Liver (tissue), 8 donors: ENCODE measurements at regions not wholly inside any gene's neighbourhood (a gene's known extent, or its start where the extent isn't known, plus 50 kb on each side); places are given as distances from the start of the nearest gene placed in this dataset.

Source experiments
- DNase-seq: peaks from one replicate; pipeline ENCODE4 v3.0.0-alpha.2; 2017; ENCODE audit warnings: low spot score
- H3K27ac ChIP-seq, 2 donors: one replicate each; pipeline ENCODE4 v1.7.0; 2013; ENCODE audit warnings: inconsistent platforms in 2 of 2, low read length in 2 of 2, control low read depth in 1 of 2, low read depth in 1 of 2, mild to moderate bottlenecking in 1 of 2
- H3K27me3 ChIP-seq, 4 donors: one replicate each; pipeline versions ENCODE4 v1.6.1 to v1.7.0; 2013; ENCODE audit warnings: low read length in 3 of 4, inconsistent platforms in 1 of 4, mild to moderate bottlenecking in 1 of 4, moderate library complexity in 1 of 4; ENCODE audit not compliant: control insufficient read depth in 4 of 4, insufficient read depth in 4 of 4
- H3K36me3 ChIP-seq, 4 donors: one replicate each; pipeline versions ENCODE4 v1.6.1 to v1.7.0; 2013; ENCODE audit warnings: low read length in 3 of 4, mild to moderate bottlenecking in 3 of 4, low read depth in 1 of 4, moderate library complexity in 1 of 4; ENCODE audit not compliant: control insufficient read depth in 4 of 4, insufficient read depth in 3 of 4
- H3K4me1 ChIP-seq, 4 donors: one replicate each; pipeline versions ENCODE4 v1.6.1 to v1.7.0; 2013; ENCODE audit warnings: low read length in 3 of 4, mild to moderate bottlenecking in 3 of 4, moderate library complexity in 1 of 4; ENCODE audit not compliant: control insufficient read depth in 4 of 4, insufficient read depth in 4 of 4
- H3K4me3 ChIP-seq, 3 donors: one replicate each; pipeline versions ENCODE4 v1.6.1 to v1.7.0; 2013; ENCODE audit warnings: low read length in 3 of 3, control low read depth in 1 of 3, low read depth in 1 of 3, mild to moderate bottlenecking in 1 of 3
- H3K9ac ChIP-seq, 2 donors: one replicate each; pipeline ENCODE4 v1.7.0; 2013; ENCODE audit warnings: low read length in 2 of 2, mild to moderate bottlenecking in 2 of 2, moderate library complexity in 2 of 2, control low read depth in 1 of 2, low read depth in 1 of 2
- H3K9me3 ChIP-seq, 4 donors: one replicate each; pipeline versions ENCODE4 v1.6.1 to v1.7.0; 2013; ENCODE audit warnings: low read length in 3 of 4; ENCODE audit not compliant: control insufficient read depth in 4 of 4
- EGR1 ChIP-seq, 2 donors: IDR thresholded peaks; 2 replicates each; pipeline ENCODE4 v1.6.1; 2016 to 2018; ENCODE audit warnings: antibody characterized with exemption in 2 of 2, low read depth in 2 of 2
- FOXA1 ChIP-seq: IDR thresholded peaks from 2 replicates; pipeline ENCODE4 v1.6.1; 2016; ENCODE audit warnings: antibody characterized with exemption
- FOXA2 ChIP-seq: IDR thresholded peaks from 2 replicates; pipeline ENCODE4 v1.6.1; 2016; ENCODE audit warnings: antibody characterized with exemption
- GABPA ChIP-seq, 2 donors: IDR thresholded peaks in 1 of 2; conservative IDR thresholded peaks in 1 of 2; 2 replicates each; pipeline ENCODE4 v1.6.1; 2016; ENCODE audit warnings: antibody characterized with exemption in 2 of 2, mild to moderate bottlenecking in 1 of 2, moderate library complexity in 1 of 2
- HNF4A ChIP-seq, 2 donors: conservative IDR thresholded peaks; 2 replicates each; pipeline ENCODE4 v1.6.1; 2016; ENCODE audit warnings: antibody characterized with exemption in 2 of 2, mild to moderate bottlenecking in 2 of 2
- HNF4G ChIP-seq: IDR thresholded peaks from 2 replicates; pipeline ENCODE4 v1.6.1; 2016; ENCODE audit warnings: antibody characterized with exemption
- JUND ChIP-seq, 2 donors: IDR thresholded peaks; 2 replicates each; pipeline ENCODE4 v1.6.1; 2016; ENCODE audit warnings: antibody characterized with exemption in 2 of 2
- NR2F2 ChIP-seq: IDR thresholded peaks from 2 replicates; pipeline ENCODE4 v1.6.1; 2016; ENCODE audit warnings: antibody characterized with exemption
- RAD21 ChIP-seq, 2 donors: IDR thresholded peaks; 2 replicates each; pipeline ENCODE4 v1.6.1; 2016; ENCODE audit warnings: antibody characterized with exemption in 2 of 2, mild to moderate bottlenecking in 2 of 2
- RXRA ChIP-seq, 2 donors: IDR thresholded peaks; 2 replicates each; pipeline ENCODE4 v1.6.1; 2017 to 2018; ENCODE audit warnings: antibody characterized with exemption in 2 of 2, mild to moderate bottlenecking in 1 of 2
- SP1 ChIP-seq: IDR thresholded peaks from 2 replicates; pipeline ENCODE4 v1.6.1; 2018; ENCODE audit warnings: antibody characterized with exemption, mild to moderate bottlenecking
- TAF1 ChIP-seq: conservative IDR thresholded peaks from 2 replicates; pipeline ENCODE4 v1.6.1; 2016; ENCODE audit warnings: antibody characterized with exemption, mild to moderate bottlenecking
- YY1 ChIP-seq: IDR thresholded peaks from 2 replicates; pipeline ENCODE4 v1.6.1; 2016; ENCODE audit warnings: antibody characterized with exemption, mild to moderate bottlenecking
- WGBS: extraction: QIAGEN DNeasy Blood & Tissue Kit; methylation state at CpG from one replicate; pipeline ENCODE4 v1.1.7; 2013; 5-methylcytosine and 5-hydroxymethylcytosine counted together
- TF ChIP-seq, protein P1 (sequence below): IDR thresholded peaks from 2 replicates; pipeline ENCODE4 v1.6.1; 2016; ENCODE audit warnings: antibody characterized with exemption
- TF ChIP-seq, protein P2 (sequence below): fragments of 150-350 bp; IDR thresholded peaks from 2 replicates; pipeline ENCODE4 v1.5.1; 2017; ENCODE audit warnings: improper control_type of control experiment, low read depth, low read length; ENCODE audit not compliant: missing input control
- TF ChIP-seq, protein P3 (sequence below): IDR thresholded peaks from 2 replicates; pipeline ENCODE4 v1.6.1; 2016; ENCODE audit warnings: antibody characterized with exemption
- TF ChIP-seq, protein P4 (sequence below): IDR thresholded peaks from 2 replicates; pipeline ENCODE4 v1.6.1; 2016; ENCODE audit warnings: antibody characterized with exemption, mild to moderate bottlenecking
- donor health status: healthy.
- donor health status: healthy.
- donor health status: healthy.
- donor health status: healthy.
- donor health status: healthy.

DNA sequence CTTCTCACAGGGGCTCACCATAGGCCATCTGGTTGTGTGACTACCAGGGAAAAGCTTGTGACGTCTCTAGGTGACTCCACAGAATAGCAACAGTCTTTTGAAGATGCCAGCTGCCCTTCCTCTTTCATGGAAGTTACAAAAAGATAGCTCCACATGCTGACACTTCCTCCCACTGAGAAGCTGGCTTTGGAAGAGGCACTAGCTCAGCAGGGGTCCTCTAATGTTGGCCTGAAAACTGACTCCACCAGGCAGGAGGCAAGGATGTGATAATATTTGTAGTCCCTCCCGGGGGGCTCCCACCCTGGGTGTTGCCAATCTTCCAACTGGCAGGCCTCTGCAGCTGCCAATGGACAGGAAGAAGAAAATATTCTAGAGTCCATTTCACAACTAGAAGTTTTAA lies 343.5 kb downstream of the NEK10 start:
- H3K4me3 ChIP-seq, result no peak overlapping the region
- no peak overlapping the region for H3K27ac ChIP-seq
- H3K36me3 ChIP-seq, result no peaks in the 10 kb centered on the region
- H3K9ac ChIP-seq, result no peak overlapping the region
- no peaks in the 10 kb centered on the region for H3K9me3 ChIP-seq
- peaks cover 0 to 3% (median 0%) of the 10 kb centered on the region in 4 donors for H3K27me3 ChIP-seq
- H3K4me1 ChIP-seq, result no peaks in the 10 kb centered on the region
- WGBS, result 32% methylated on average over 2 of the region's 2 CpGs
- DNase-seq, result no peak
- no peak for TF ChIP-seq GABPA (IDR thresholded peaks at IDR 0.05 in 1 of 2, conservative IDR thresholded peaks at IDR 0.05 in 1 of 2)
- TF ChIP-seq, protein P1, sequence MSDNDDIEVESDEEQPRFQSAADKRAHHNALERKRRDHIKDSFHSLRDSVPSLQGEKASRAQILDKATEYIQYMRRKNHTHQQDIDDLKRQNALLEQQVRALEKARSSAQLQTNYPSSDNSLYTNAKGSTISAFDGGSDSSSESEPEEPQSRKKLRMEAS, result no peak

DNA sequence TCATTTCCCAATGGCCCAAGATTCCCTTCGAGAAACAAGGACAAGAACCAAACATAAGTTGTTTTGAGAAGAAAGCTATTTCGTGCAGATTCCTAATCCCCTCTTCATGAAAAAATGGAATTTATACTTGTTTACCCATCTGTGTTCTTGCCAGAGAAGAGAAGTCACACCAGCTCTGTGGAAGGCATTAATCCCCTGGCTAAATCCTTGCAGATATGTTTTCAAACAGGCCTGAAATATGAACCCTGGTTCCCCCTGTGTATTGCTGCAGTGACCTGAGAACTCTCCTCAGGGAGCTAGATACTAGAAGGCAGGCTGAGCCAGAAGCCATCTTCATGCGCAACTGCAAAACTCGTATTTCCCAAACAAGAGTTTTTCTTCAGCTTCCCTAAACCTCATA lies 337.7 kb downstream of the NEK10 start:
- Histone ChIP-seq H3K4me1 (no peaks in the 10 kb centered on the region), H3K9me3 (no peaks in the 10 kb centered on the region), H3K27ac (no peak overlapping the region), H3K36me3 (no peaks in the 10 kb centered on the region), H3K27me3 (peaks cover 0 to 6% (median 0%) of the 10 kb centered on the region in 4 donors), H3K4me3 (no peak overlapping the region), H3K9ac (no peak overlapping the region)
- TF ChIP-seq, protein P2, sequence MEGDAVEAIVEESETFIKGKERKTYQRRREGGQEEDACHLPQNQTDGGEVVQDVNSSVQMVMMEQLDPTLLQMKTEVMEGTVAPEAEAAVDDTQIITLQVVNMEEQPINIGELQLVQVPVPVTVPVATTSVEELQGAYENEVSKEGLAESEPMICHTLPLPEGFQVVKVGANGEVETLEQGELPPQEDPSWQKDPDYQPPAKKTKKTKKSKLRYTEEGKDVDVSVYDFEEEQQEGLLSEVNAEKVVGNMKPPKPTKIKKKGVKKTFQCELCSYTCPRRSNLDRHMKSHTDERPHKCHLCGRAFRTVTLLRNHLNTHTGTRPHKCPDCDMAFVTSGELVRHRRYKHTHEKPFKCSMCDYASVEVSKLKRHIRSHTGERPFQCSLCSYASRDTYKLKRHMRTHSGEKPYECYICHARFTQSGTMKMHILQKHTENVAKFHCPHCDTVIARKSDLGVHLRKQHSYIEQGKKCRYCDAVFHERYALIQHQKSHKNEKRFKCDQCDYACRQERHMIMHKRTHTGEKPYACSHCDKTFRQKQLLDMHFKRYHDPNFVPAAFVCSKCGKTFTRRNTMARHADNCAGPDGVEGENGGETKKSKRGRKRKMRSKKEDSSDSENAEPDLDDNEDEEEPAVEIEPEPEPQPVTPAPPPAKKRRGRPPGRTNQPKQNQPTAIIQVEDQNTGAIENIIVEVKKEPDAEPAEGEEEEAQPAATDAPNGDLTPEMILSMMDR, result no peak
- TF ChIP-seq FOXA2 (no peak), RXRA (IDR thresholded peaks at IDR 0.05) (no peak), TAF1 (no peak), YY1 (no peak), HNF4G (no peak), RAD21 (IDR thresholded peaks at IDR 0.05) (no peak), NR2F2 (no peak), JUND (IDR thresholded peaks at IDR 0.05) (no peak), HNF4A (conservative IDR thresholded peaks at IDR 0.05) (no peak), SP1 (no peak), FOXA1 (no peak), EGR1 (IDR thresholded peaks at IDR 0.05; ENCODE audit: low read depth in 2 of 2) (no peak)
- TF ChIP-seq, protein P3, sequence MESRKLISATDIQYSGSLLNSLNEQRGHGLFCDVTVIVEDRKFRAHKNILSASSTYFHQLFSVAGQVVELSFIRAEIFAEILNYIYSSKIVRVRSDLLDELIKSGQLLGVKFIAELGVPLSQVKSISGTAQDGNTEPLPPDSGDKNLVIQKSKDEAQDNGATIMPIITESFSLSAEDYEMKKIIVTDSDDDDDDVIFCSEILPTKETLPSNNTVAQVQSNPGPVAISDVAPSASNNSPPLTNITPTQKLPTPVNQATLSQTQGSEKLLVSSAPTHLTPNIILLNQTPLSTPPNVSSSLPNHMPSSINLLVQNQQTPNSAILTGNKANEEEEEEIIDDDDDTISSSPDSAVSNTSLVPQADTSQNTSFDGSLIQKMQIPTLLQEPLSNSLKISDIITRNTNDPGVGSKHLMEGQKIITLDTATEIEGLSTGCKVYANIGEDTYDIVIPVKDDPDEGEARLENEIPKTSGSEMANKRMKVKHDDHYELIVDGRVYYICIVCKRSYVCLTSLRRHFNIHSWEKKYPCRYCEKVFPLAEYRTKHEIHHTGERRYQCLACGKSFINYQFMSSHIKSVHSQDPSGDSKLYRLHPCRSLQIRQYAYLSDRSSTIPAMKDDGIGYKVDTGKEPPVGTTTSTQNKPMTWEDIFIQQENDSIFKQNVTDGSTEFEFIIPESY, result no peak
- TF ChIP-seq, protein P4, sequence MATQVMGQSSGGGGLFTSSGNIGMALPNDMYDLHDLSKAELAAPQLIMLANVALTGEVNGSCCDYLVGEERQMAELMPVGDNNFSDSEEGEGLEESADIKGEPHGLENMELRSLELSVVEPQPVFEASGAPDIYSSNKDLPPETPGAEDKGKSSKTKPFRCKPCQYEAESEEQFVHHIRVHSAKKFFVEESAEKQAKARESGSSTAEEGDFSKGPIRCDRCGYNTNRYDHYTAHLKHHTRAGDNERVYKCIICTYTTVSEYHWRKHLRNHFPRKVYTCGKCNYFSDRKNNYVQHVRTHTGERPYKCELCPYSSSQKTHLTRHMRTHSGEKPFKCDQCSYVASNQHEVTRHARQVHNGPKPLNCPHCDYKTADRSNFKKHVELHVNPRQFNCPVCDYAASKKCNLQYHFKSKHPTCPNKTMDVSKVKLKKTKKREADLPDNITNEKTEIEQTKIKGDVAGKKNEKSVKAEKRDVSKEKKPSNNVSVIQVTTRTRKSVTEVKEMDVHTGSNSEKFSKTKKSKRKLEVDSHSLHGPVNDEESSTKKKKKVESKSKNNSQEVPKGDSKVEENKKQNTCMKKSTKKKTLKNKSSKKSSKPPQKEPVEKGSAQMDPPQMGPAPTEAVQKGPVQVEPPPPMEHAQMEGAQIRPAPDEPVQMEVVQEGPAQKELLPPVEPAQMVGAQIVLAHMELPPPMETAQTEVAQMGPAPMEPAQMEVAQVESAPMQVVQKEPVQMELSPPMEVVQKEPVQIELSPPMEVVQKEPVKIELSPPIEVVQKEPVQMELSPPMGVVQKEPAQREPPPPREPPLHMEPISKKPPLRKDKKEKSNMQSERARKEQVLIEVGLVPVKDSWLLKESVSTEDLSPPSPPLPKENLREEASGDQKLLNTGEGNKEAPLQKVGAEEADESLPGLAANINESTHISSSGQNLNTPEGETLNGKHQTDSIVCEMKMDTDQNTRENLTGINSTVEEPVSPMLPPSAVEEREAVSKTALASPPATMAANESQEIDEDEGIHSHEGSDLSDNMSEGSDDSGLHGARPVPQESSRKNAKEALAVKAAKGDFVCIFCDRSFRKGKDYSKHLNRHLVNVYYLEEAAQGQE, result no peak
- 63% methylated on average over 4 of the region's 4 CpGs for WGBS
- DNase-seq, result no peak
